CD4-positive, CD25-positive, alpha-beta regulatory T cell (primary cell): ENCODE measurements at regions not wholly inside any gene's neighbourhood (a gene's known extent, or its start where the extent isn't known, plus 50 kb on each side); places are given as distances from the start of the nearest gene placed in this dataset.
A peak's percentile ranks its signal among the peaks of the same experiment; 100 is the strongest.
"Not testable (repeated sequence)": the region's sequence is repeated elsewhere in the genome, so short reads cannot be mapped to it uniquely, and the experiment has no call there.

Experiments
- ATAC-seq, 2 donors: fragments of 150-1000 bp; cut with Tn5 transposase; one replicate each; pipeline ENCODE4 v1.10.0; 2021; ENCODE audit warnings: low read depth in 2 of 2, moderate number of reproducible peaks in 2 of 2, moderate library complexity in 1 of 2
- DNase-seq, 3 donors: peaks; one replicate each; pipeline versions ENCODE4 v3.0.0 to v3.0.0-alpha.2; 2012 to 2022; ENCODE audit warnings: mixed read lengths in 1 of 3
- H3K27ac ChIP-seq: one replicate; pipeline ENCODE4 v1.7.0; 2013; ENCODE audit warnings: mild to moderate bottlenecking, low read length; ENCODE audit not compliant: insufficient read depth, poor library complexity, severe bottlenecking
- H3K27me3 ChIP-seq: one replicate; pipeline ENCODE4 v1.7.0; 2013; ENCODE audit warnings: low read length; ENCODE audit not compliant: control insufficient read depth, insufficient read depth
- H3K36me3 ChIP-seq: one replicate; pipeline ENCODE4 v1.7.0; 2013; ENCODE audit warnings: mild to moderate bottlenecking, low read length, moderate library complexity; ENCODE audit not compliant: control insufficient read depth, insufficient read depth
- H3K4me1 ChIP-seq: 2 replicates; pipeline ENCODE4 v1.7.0; 2013; ENCODE audit warnings: mild to moderate bottlenecking, low read length; ENCODE audit not compliant: insufficient read depth, control insufficient read depth, poor library complexity, severe bottlenecking
- H3K4me3 ChIP-seq: one replicate; pipeline ENCODE4 v1.7.0; 2013; ENCODE audit warnings: low read depth, mild to moderate bottlenecking, low read length, moderate library complexity
- H3K9me3 ChIP-seq, 2 experiments: 1 replicate in 1 of 2; 2 replicates in 1 of 2; pipeline ENCODE4 v1.7.0; 2013; ENCODE audit warnings: low read length in 2 of 2, mild to moderate bottlenecking in 1 of 2, moderate library complexity in 1 of 2; ENCODE audit not compliant: control insufficient read depth in 2 of 2
- H3K27ac Mint-ChIP-seq, 3 donors: one replicate each; pipeline ENCODE4 v1.8.0; 2020 to 2022; ENCODE audit warnings: mild to moderate bottlenecking in 3 of 3, mixed read lengths in 3 of 3, moderate library complexity in 2 of 3
- H3K27me3 Mint-ChIP-seq: one replicate; pipeline ENCODE4 v1.8.0; 2022; ENCODE audit warnings: mild to moderate bottlenecking, mixed read lengths
- H3K36me3 Mint-ChIP-seq: one replicate; pipeline ENCODE4 v1.8.0; 2020; ENCODE audit warnings: mixed read lengths
- H3K4me1 Mint-ChIP-seq, 4 donors: one replicate each; pipeline ENCODE4 v1.8.0; 2020 to 2022; ENCODE audit warnings: mixed read lengths in 4 of 4, mild to moderate bottlenecking in 1 of 4
- H3K4me3 Mint-ChIP-seq, 4 donors: one replicate each; pipeline ENCODE4 v1.8.0; 2020 to 2022; ENCODE audit warnings: mild to moderate bottlenecking in 4 of 4, mixed read lengths in 4 of 4, moderate library complexity in 3 of 4
- H3K9me3 Mint-ChIP-seq, 7 donors: one replicate each; pipeline ENCODE4 v1.8.0; 2020 to 2022; ENCODE audit warnings: mixed read lengths in 7 of 7, mild to moderate bottlenecking in 3 of 7, moderate library complexity in 2 of 7

GRCh38 chr12:119931402-119931801 lies 54.3 kb upstream of the CIT start:
- peaks cover 1% of the 10 kb centered on the region for H3K27me3 ChIP-seq
- Mint-ChIP-seq H3K36me3 (no peaks in the 10 kb centered on the region), H3K27me3 (peaks cover 34% of the 10 kb centered on the region), H3K9me3 (no peaks in the 10 kb centered on the region), H3K27ac (no peak overlapping the region), H3K4me1 (no peaks in the 10 kb centered on the region), H3K4me3 (no peak overlapping the region)
- H3K4me1 ChIP-seq = no peaks in the 10 kb centered on the region
- no peak overlapping the region for H3K4me3 ChIP-seq
- no peaks in the 10 kb centered on the region for H3K9me3 ChIP-seq
- DNase-seq = no peak
- H3K27ac ChIP-seq = no peak overlapping the region
- no peaks in the 10 kb centered on the region for H3K36me3 ChIP-seq
- no peak for ATAC-seq

GRCh38 chr12:119932921-119933320 lies 55.8 kb upstream of the CIT start:
- no peaks in the 10 kb centered on the region for H3K9me3 ChIP-seq
- DNase-seq (no peak), ATAC-seq (no peak)
- Mint-ChIP-seq H3K27ac (no peak overlapping the region), H3K4me3 (no peak overlapping the region), H3K27me3 (peaks cover 34% of the 10 kb centered on the region), H3K4me1 (no peaks in the 10 kb centered on the region), H3K9me3 (no peaks in the 10 kb centered on the region), H3K36me3 (no peaks in the 10 kb centered on the region)
- H3K27ac ChIP-seq = no peak overlapping the region
- no peaks in the 10 kb centered on the region for H3K36me3 ChIP-seq
- no peak overlapping the region for H3K4me3 ChIP-seq
- H3K27me3 ChIP-seq = no peaks in the 10 kb centered on the region
- no peaks in the 10 kb centered on the region for H3K4me1 ChIP-seq

GRCh38 chr12:119934780-119935179 lies 54.3 kb upstream of the BICDL1 start:
- DNase-seq, H3K27ac ChIP-seq, H3K4me3 Mint-ChIP-seq, H3K27me3 ChIP-seq, H3K4me1 Mint-ChIP-seq, H3K9me3 Mint-ChIP-seq, H3K27ac Mint-ChIP-seq, H3K4me3 ChIP-seq, H3K36me3 Mint-ChIP-seq, H3K4me1 ChIP-seq, H3K9me3 ChIP-seq, H3K36me3 ChIP-seq, ATAC-seq: not testable (repeated sequence)
- peaks cover 29% of the 10 kb centered on the region for H3K27me3 Mint-ChIP-seq

GRCh38 chr12:119936705-119937311 lies 52.2 kb upstream of the BICDL1 start:
- Mint-ChIP-seq H3K4me3 (no peak overlapping the region), H3K27me3 (peaks cover 17% of the 10 kb centered on the region), H3K36me3 (no peaks in the 10 kb centered on the region), H3K4me1 (no peaks in the 10 kb centered on the region), H3K27ac (no peak overlapping the region), H3K9me3 (no peaks in the 10 kb centered on the region)
- ATAC-seq (no peak), DNase-seq (no peak)
- no peaks in the 10 kb centered on the region for H3K27me3 ChIP-seq
- no peak overlapping the region for H3K4me3 ChIP-seq
- H3K27ac ChIP-seq = no peak overlapping the region
- H3K36me3 ChIP-seq = no peaks in the 10 kb centered on the region
- no peaks in the 10 kb centered on the region for H3K4me1 ChIP-seq
- H3K9me3 ChIP-seq = no peaks in the 10 kb centered on the region

GRCh38 chr12:119938049-119938667 lies 50.9 kb upstream of the BICDL1 start:
- Mint-ChIP-seq H3K27ac (peak overlapping the region in 1 of 3 donors; percentile 34), H3K4me1 (no peaks in the 10 kb centered on the region), H3K36me3 (no peaks in the 10 kb centered on the region), H3K4me3 (no peak overlapping the region), H3K9me3 (no peaks in the 10 kb centered on the region), H3K27me3 (peaks cover 9% of the 10 kb centered on the region)
- DNase-seq = peak; percentile 40 to 64 (median 56)
- Histone ChIP-seq H3K4me3 (no peak overlapping the region), H3K27ac (no peak overlapping the region), H3K36me3 (no peaks in the 10 kb centered on the region), H3K9me3 (no peaks in the 10 kb centered on the region), H3K4me1 (no peaks in the 10 kb centered on the region), H3K27me3 (no peaks in the 10 kb centered on the region)
- no peak for ATAC-seq
